ENCODE measurements at regions not wholly inside any gene's neighbourhood (a gene's known extent, or its start where the extent isn't known, plus 50 kb on each side); places are given as distances from the start of the nearest gene placed in this dataset.
"Not testable (repeated sequence)": the region's sequence is repeated elsewhere in the genome, so short reads cannot be mapped to it uniquely, and the experiment has no call there.

GRCh38 chrX:89539150-89539549 is 382.6 kb upstream of the TGIF2LX start:
- H3K27me3 ChIP-seq; intact Hi-C loops (cut with DNase I; ENCODE audit: low total_unique reads): not testable (repeated sequence)
- WGBS, 5 donors: 71 to 97% (median 89%) methylated on average over 5 of the region's 5 CpGs; no CpG with 5 or more reads in 1 of the 5 donors

GRCh38 chrX:89557146-89557545 is 364.6 kb upstream of the TGIF2LX start:
- intact Hi-C loops (cut with DNase I; ENCODE audit: low total_unique reads); H3K4me1 ChIP-seq; H3K9me3 ChIP-seq; H3K36me3 ChIP-seq; DNase-seq; H3K27me3 ChIP-seq; H3K27ac ChIP-seq; H3K4me3 ChIP-seq: not testable (repeated sequence)
- 62 to 76% (median 70%) methylated on average over 3 of the region's 3 CpGs for WGBS, 5 donors

More at GRCh38 chrX:89539150-89539549, 382.6 kb upstream of the TGIF2LX start:
- not testable (repeated sequence) for H3K27ac ChIP-seq, H3K4me1 ChIP-seq, H3K9me3 ChIP-seq, H3K36me3 ChIP-seq, DNase-seq, H3K4me3 ChIP-seq

GRCh38 chrX:89562079-89562478 is 359.6 kb upstream of the TGIF2LX start:
- H3K4me1 ChIP-seq; H3K36me3 ChIP-seq; H3K4me3 ChIP-seq; H3K27me3 ChIP-seq; H3K9me3 ChIP-seq; intact Hi-C loops (cut with DNase I; ENCODE audit: low total_unique reads); DNase-seq; H3K27ac ChIP-seq: not testable (repeated sequence)
- 11 to 50% (median 42%) methylated on average over 2 to 4 of the region's 4 CpGs for WGBS, 5 donors

- H3K36me3 ChIP-seq; DNase-seq; intact Hi-C loops (cut with DNase I; ENCODE audit: low total_unique reads); H3K27me3 ChIP-seq; H3K9me3 ChIP-seq; H3K4me1 ChIP-seq; H3K27ac ChIP-seq; H3K4me3 ChIP-seq: not testable (repeated sequence)
- 78 to 97% (median 93%) methylated on average over 3 to 5 of the region's 6 CpGs for WGBS, 5 donors
Measured at GRCh38 chrX:89563107-89563506, 358.6 kb upstream of the TGIF2LX start.

- H3K9me3 ChIP-seq; H3K27me3 ChIP-seq; H3K27ac ChIP-seq; H3K4me1 ChIP-seq; intact Hi-C loops (cut with DNase I; ENCODE audit: low total_unique reads); H3K36me3 ChIP-seq; H3K4me3 ChIP-seq; DNase-seq: not testable (repeated sequence)
Measured at GRCh38 chrX:89567787-89568186, 353.9 kb upstream of the TGIF2LX start.

- H3K4me1 ChIP-seq; H3K27ac ChIP-seq; H3K4me3 ChIP-seq; DNase-seq; intact Hi-C loops (cut with DNase I; ENCODE audit: low total_unique reads); H3K27me3 ChIP-seq; H3K9me3 ChIP-seq; H3K36me3 ChIP-seq: not testable (repeated sequence)
- 53 to 76% (median 65%) methylated on average over 2 to 4 of the region's 4 CpGs for WGBS, 5 donors
Measured at GRCh38 chrX:89581868-89582267, 339.8 kb upstream of the TGIF2LX start.

- 52 to 94% (median 89%) methylated on average over 2 of the region's 2 CpGs for WGBS, 5 donors
- not testable (repeated sequence) for H3K4me3 ChIP-seq
Measured at GRCh38 chrX:89631858-89632257, 289.9 kb upstream of the TGIF2LX start.

GRCh38 chrX:89635887-89636286 is 285.8 kb upstream of the TGIF2LX start:
- WGBS, 5 donors: 63 to 84% (median 79%) methylated on average over 1 to 4 of the region's 4 CpGs
- H3K9me3 ChIP-seq; DNase-seq; H3K4me1 ChIP-seq; H3K27ac ChIP-seq; intact Hi-C loops (cut with DNase I; ENCODE audit: low total_unique reads); H3K27me3 ChIP-seq; H3K36me3 ChIP-seq; H3K4me3 ChIP-seq: not testable (repeated sequence)

More at GRCh38 chrX:89631858-89632257, 289.9 kb upstream of the TGIF2LX start:
- H3K4me1 ChIP-seq; H3K36me3 ChIP-seq; H3K27me3 ChIP-seq; H3K27ac ChIP-seq; intact Hi-C loops (cut with DNase I; ENCODE audit: low total_unique reads); H3K9me3 ChIP-seq; DNase-seq: not testable (repeated sequence)

GRCh38 chrX:89658662-89659061 is 263.0 kb upstream of the TGIF2LX start:
- H3K27me3 ChIP-seq; H3K4me3 ChIP-seq; H3K4me1 ChIP-seq; intact Hi-C loops (cut with DNase I; ENCODE audit: low total_unique reads); H3K36me3 ChIP-seq; H3K9me3 ChIP-seq; DNase-seq; H3K27ac ChIP-seq: not testable (repeated sequence)
- 86 to 100% (median 100%) methylated on average over 1 of the region's 1 CpG; no CpG with 5 or more reads in 2 of the 5 donors for WGBS, 5 donors

- H3K27me3 ChIP-seq; H3K4me3 ChIP-seq; H3K36me3 ChIP-seq; intact Hi-C loops (cut with DNase I; ENCODE audit: low total_unique reads); DNase-seq; H3K4me1 ChIP-seq; H3K27ac ChIP-seq; H3K9me3 ChIP-seq: not testable (repeated sequence)
- WGBS, 5 donors: no CpG with 5 or more reads among the region's 1 CpG
Measured at GRCh38 chrX:89706481-89706880, 215.2 kb upstream of the TGIF2LX start.

- H3K4me1 ChIP-seq; H3K27me3 ChIP-seq; H3K4me3 ChIP-seq; H3K36me3 ChIP-seq; H3K9me3 ChIP-seq; DNase-seq; intact Hi-C loops (cut with DNase I; ENCODE audit: low total_unique reads); H3K27ac ChIP-seq: not testable (repeated sequence)
- 0 to 14% methylated on average over 1 of the region's 1 CpG; no CpG with 5 or more reads in 3 of the 5 donors for WGBS, 5 donors
Measured at GRCh38 chrX:89707363-89707927, 214.3 kb upstream of the TGIF2LX start.

GRCh38 chrX:89734367-89734766 is 187.3 kb upstream of the TGIF2LX start:
- H3K4me3 ChIP-seq; H3K4me1 ChIP-seq; DNase-seq; H3K9me3 ChIP-seq; H3K36me3 ChIP-seq; intact Hi-C loops (cut with DNase I; ENCODE audit: low total_unique reads); H3K27me3 ChIP-seq; H3K27ac ChIP-seq: not testable (repeated sequence)
- WGBS, 5 donors: 86 to 93% (median 92%) methylated on average over 8 to 11 of the region's 11 CpGs

GRCh38 chrX:89756466-89756865 is 165.2 kb upstream of the TGIF2LX start:
- WGBS, 5 donors: 58 to 83% (median 77%) methylated on average over 4 of the region's 4 CpGs

More at GRCh38 chrX:89756466-89756865, 165.2 kb upstream of the TGIF2LX start:
- intact Hi-C loops (cut with DNase I; ENCODE audit: low total_unique reads); DNase-seq; H3K4me1 ChIP-seq; H3K4me3 ChIP-seq; H3K27ac ChIP-seq; H3K9me3 ChIP-seq; H3K36me3 ChIP-seq; H3K27me3 ChIP-seq: not testable (repeated sequence)
